K562 (cell line): ENCODE measurements at regions not wholly inside any gene's neighbourhood (a gene's known extent, or its start where the extent isn't known, plus 50 kb on each side); places are given as distances from the start of the nearest gene placed in this dataset.

ENCODE experiments used
- ATAC-seq: fragments of 200-7000 bp; cut with Tn5 transposase; 3 replicates; pipeline ENCODE4 v1.9.1; 2020; ENCODE audit warnings: moderate library complexity
- BruUV-seq: library from RNA; stranded (reverse); fragments of 400-500 nt; replicated peaks from 2 replicates; lab custom pipeline; 2021; lab: Mats Ljungman, UMichigan
- CTCF ChIA-PET: fragments of 300-600 bp; formaldehyde crosslinking; extraction: SDS; loops from one replicate; lab custom pipeline; 2021; ENCODE audit warnings: low intra/inter-chr PET ratio; lab: Yijun Ruan, JAX
- POLR2A ChIA-PET: fragments of 300-600, 350-650 bp; sonication (Branson Sonifier 250); formaldehyde crosslinking; extraction: SDS; loops from one replicate; lab custom pipeline; 2021; ENCODE audit warnings: antibody characterized with exemption, inconsistent platforms; lab: Yijun Ruan, JAX
- DNase-seq, 4 experiments: peaks; one replicate each; pipeline versions ENCODE4 v3.0.0 to v3.0.0-alpha.2; 2011 to 2018; ENCODE audit warnings: low spot score in 3 of 4, mixed read lengths in 3 of 4; ENCODE audit errors: extremely low read depth in 1 of 4
- FAIRE-seq: peaks from 2 replicates; lab custom pipeline; 2011; peaks lifted over from hg19 to GRCh38; lab: Jason Lieb, UNC
- H2AFZ ChIP-seq: 2 replicates; pipeline ENCODE4 v1.6.0; 2011; ENCODE audit warnings: low read depth, low read length, control low read depth, inconsistent platforms
- H3K27ac ChIP-seq: fragments of 200-600 bp; 3 replicates; pipeline ENCODE4 v1.8.0; 2011; ENCODE audit warnings: low read depth, mild to moderate bottlenecking, control low read depth, inconsistent platforms, low read length, moderate library complexity, mixed read lengths; ENCODE audit errors: extremely low read depth
- H3K27me3 ChIP-seq, 2 experiments: fragments of 300-600 bp in 1 of 2; 2 replicates in 1 of 2; 3 replicates in 1 of 2; pipeline versions ENCODE4 v1.6.0 to v1.8.0; 2011; ENCODE audit warnings: inconsistent platforms in 2 of 2, low read length in 2 of 2, mild to moderate bottlenecking in 1 of 2, mixed read lengths in 1 of 2, moderate library complexity in 1 of 2; ENCODE audit not compliant: control insufficient read depth in 2 of 2, insufficient read depth in 2 of 2
- H3K36me3 ChIP-seq: fragments of 300-600 bp; 3 replicates; pipeline ENCODE4 v1.8.0; 2011; ENCODE audit warnings: mild to moderate bottlenecking, low read length, inconsistent platforms; ENCODE audit not compliant: control insufficient read depth, insufficient read depth
- H3K4me1 ChIP-seq, 2 experiments: fragments of 200-600 bp in 1 of 2; replicated peaks in 1 of 2; 2 replicates in 1 of 2; 3 replicates in 1 of 2; pipeline versions ENCODE4 v1.5.1 to v1.8.0; 2011; ENCODE audit warnings: inconsistent platforms in 2 of 2, low read length in 2 of 2, mild to moderate bottlenecking in 1 of 2, mixed read lengths in 1 of 2, moderate library complexity in 1 of 2; ENCODE audit not compliant: control insufficient read depth in 2 of 2, insufficient read depth in 2 of 2
- H3K4me2 ChIP-seq: 2 replicates; pipeline ENCODE4 v1.6.1; 2011; ENCODE audit warnings: low read length, control low read depth, inconsistent platforms, mixed read lengths; ENCODE audit not compliant: insufficient read depth
- H3K4me3 ChIP-seq: fragments of 200-600 bp; sonication (generic), shearing (Covaris generic); 2 replicates; pipeline ENCODE4 v1.5.1; 2016; ENCODE audit warnings: control low read depth, inconsistent platforms
- H3K79me2 ChIP-seq: fragments of 200-600 bp; 3 replicates; pipeline ENCODE4 v1.8.0; 2011; ENCODE audit warnings: low read length, inconsistent platforms; ENCODE audit not compliant: control insufficient read depth, insufficient read depth
- H3K9ac ChIP-seq, 2 experiments: 2 replicates each; pipeline versions ENCODE4 v1.6.0 to v1.6.1; 2011; ENCODE audit warnings: low read depth in 2 of 2, low read length in 2 of 2, control low read depth in 1 of 2, inconsistent platforms in 1 of 2, mild to moderate bottlenecking in 1 of 2, mixed read lengths in 1 of 2; ENCODE audit not compliant: insufficient read depth in 1 of 2
- H3K9me1 ChIP-seq: one replicate; pipeline ENCODE4 v1.6.0; 2011; ENCODE audit warnings: inconsistent platforms, mild to moderate bottlenecking, low read length, moderate library complexity; ENCODE audit not compliant: control insufficient read depth, insufficient read depth
- H3K9me3 ChIP-seq: replicated peaks from 2 replicates; pipeline ENCODE4 v1.5.1; 2011; ENCODE audit warnings: low read depth, low read length, inconsistent platforms; ENCODE audit not compliant: control insufficient read depth, insufficient read depth
- H4K20me1 ChIP-seq: replicated peaks from 2 replicates; pipeline ENCODE4 v1.6.1; 2011; ENCODE audit warnings: low read length, inconsistent platforms, mixed read lengths; ENCODE audit not compliant: control insufficient read depth, insufficient read depth
- BHLHE40 ChIP-seq: IDR thresholded peaks from 2 replicates; pipeline ENCODE4 v1.6.1; 2011; ENCODE audit warnings: low read length, improper control_type of control experiment
- CHAMP1 ChIP-seq: fragments of 450-650 bp; IDR thresholded peaks from 2 replicates; pipeline ENCODE4 v1.6.1; 2016; ENCODE audit warnings: mild to moderate bottlenecking
- CREB3 ChIP-seq: fragments of 450-650 bp; conservative IDR thresholded peaks from 2 replicates; pipeline ENCODE4 v1.6.1; 2016; ENCODE audit warnings: missing genetic modification characterization, low read depth, mild to moderate bottlenecking, missing compliant biosample characterization, moderate library complexity
- LEF1 ChIP-seq: fragments of 450-650 bp; IDR thresholded peaks from 2 replicates; pipeline ENCODE4 v1.6.1; 2016; ENCODE audit warnings: mild to moderate bottlenecking
- MAFG ChIP-seq: fragments of 450-650 bp; conservative IDR thresholded peaks from 2 replicates; pipeline ENCODE4 v1.6.1; 2016; ENCODE audit warnings: missing genetic modification characterization, missing compliant biosample characterization
- MYBL2 ChIP-seq, 2 experiments: fragments of 450-650 bp in 1 of 2; sonication (generic) in 1 of 2; formaldehyde crosslinking in 1 of 2; IDR thresholded peaks; 2 replicates each; pipeline versions ENCODE4 v1.6.1 to v1.8.1; 2017 to 2022; ENCODE audit warnings: borderline replicate concordance in 1 of 2, inconsistent platforms in 1 of 2, low read depth in 1 of 2, mild to moderate bottlenecking in 1 of 2, missing genetic modification reagents in 1 of 2, moderate library complexity in 1 of 2
- NFE2 ChIP-seq: IDR thresholded peaks from 2 replicates; pipeline ENCODE4 v1.6.1; 2014; ENCODE audit warnings: antibody characterized with exemption, low read depth
- SETDB1 ChIP-seq: IDR thresholded peaks from one replicate; pipeline ENCODE4 v1.6.1; 2012; ENCODE audit warnings: low read length, control low read depth, inconsistent platforms
- SMARCC2 ChIP-seq: fragments of 450-650 bp; IDR thresholded peaks from 2 replicates; pipeline ENCODE4 v1.6.1; 2017; ENCODE audit warnings: antibody characterized with exemption, moderate library complexity, mild to moderate bottlenecking, low read depth
- WGBS: fragments of 100-300 bp; shearing (Covaris generic); methylation state at CpG from one replicate; pipeline ENCODE4 v1.1.6; 2016; ENCODE audit warnings: low coverage, mixed read lengths; ENCODE audit not compliant: insufficient coverage; ENCODE audit errors: missing lambda C conversion rate; 5-methylcytosine and 5-hydroxymethylcytosine counted together
- in situ Hi-C: fragments of 300-500 bp; cut with MboI; formaldehyde crosslinking; loops from 4 replicates; pipeline ENCODE4 v1.15.0; 2018; ENCODE audit warnings: inconsistent platforms, mixed read lengths
- intact Hi-C: fragments of 100-400 bp; cut with micrococcal nuclease; formaldehyde crosslinking; loops from 2 replicates; pipeline ENCODE4 v1.14.2; 2022
- TF ChIP-seq, protein P1 (sequence below), 2 experiments: fragments of 450-650 bp in 1 of 2; sonication (generic) in 1 of 2; formaldehyde crosslinking in 1 of 2; IDR thresholded peaks in 1 of 2; conservative IDR thresholded peaks in 1 of 2; 2 replicates each; pipeline versions ENCODE4 v1.6.1 to v1.8.1; 2016 to 2023; ENCODE audit warnings: mild to moderate bottlenecking in 2 of 2, moderate library complexity in 2 of 2, inconsistent platforms in 1 of 2, missing genetic modification reagents in 1 of 2
- TF ChIP-seq, protein P2 (sequence below): fragments of 450-650 bp; formaldehyde crosslinking; IDR thresholded peaks from 2 replicates; pipeline ENCODE4 v1.4.0; 2022; ENCODE audit warnings: missing genetic modification characterization

DNA sequence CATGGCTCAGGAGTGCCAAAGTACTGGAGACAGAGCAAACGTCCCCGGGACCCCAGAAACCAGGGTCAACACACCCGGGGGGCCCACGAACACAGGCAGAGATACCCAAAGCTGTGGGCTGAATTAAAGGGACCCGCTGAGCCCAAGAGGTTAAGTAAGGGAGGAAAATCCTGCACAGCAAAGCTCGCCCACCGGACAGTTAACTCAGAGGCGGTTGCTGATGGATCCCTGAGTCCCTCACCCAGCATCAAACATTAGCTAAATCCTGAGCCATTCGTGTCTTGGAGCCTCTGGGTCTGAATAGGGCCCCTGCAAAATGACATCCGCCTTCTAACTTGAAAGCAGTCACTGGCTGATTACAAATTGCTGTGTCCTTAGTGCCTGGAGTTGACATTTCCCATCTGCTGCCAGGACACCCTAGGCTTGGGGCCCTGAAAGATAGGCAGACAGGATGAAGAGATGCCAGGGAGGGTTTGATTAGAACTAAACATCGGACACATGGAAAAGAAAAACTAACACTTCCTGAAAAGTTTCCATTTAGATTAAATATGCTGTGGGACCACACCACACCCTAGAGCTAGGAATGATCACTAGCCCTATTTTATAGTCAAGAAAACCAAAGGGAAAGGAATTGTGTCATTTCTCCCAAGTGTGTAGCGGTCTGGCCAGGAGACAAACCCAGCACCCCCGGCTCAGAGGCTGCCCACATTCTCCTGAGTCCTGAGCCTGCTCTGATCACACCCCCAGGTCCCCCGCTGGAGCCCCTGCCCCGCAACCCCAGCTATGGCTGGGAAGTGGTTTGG is 239.3 kb downstream of the NPHP4 start (continued):
- TF ChIP-seq, protein P1, sequence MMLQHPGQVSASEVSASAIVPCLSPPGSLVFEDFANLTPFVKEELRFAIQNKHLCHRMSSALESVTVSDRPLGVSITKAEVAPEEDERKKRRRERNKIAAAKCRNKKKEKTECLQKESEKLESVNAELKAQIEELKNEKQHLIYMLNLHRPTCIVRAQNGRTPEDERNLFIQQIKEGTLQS (IDR thresholded peaks at IDR 0.05): no peak
- TF ChIP-seq, protein P1 (CRISPR knock-in tag; conservative IDR thresholded peaks at IDR 0.05): no peak
- TF ChIP-seq CREB3 (no peak), SETDB1 (no peak)

DNA sequence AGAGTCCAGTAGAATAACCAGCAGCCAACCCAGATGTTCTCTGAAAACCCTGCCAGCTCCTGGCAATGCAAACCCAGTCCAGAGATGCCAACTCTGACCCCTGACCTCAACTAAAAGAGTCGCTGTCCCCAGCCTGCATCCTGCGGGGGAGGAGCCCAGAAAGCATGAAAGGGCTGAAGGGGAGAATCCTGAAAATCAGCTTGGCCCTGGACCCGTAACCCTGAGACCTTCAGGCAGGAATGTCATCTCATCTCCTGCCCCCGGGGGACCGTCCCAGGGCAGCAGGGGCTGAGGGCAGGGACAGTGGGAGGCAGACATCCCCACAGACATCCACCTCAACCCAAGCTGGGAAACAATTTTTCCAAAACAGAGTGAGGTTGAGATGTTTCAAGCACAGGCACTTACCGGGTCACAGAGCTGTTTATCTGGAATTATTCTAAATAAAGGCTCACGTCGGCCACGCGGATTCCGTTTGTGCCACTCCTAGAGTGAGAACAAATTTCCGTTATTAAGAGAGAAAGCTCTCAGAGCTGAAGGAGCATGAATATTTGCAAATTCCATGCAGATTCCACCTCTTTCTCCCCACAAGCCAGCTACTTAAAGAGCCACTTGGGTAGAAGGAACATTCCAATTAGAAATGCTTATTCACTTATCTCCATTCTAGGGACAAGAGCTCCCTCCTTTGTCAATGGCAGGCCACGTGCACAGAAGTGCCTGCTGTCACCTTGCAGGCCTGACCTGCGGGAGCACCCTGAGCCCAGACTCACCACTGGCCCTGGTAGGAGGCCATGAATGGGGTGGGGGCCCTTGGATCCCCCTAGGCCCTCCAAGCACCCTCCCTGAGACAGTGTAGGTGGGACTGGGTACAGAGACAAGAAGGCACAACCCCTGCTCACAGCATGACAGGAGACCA is 240.1 kb downstream of the NPHP4 start:
- Histone ChIP-seq H3K9me3 (no peaks in the 10 kb centered on the region), H3K4me2 (no peak overlapping the region; the same call in 1 of the 2 replicates), H3K9ac (no peak overlapping the region), H4K20me1 (peaks cover 6% of the 10 kb centered on the region; the same call in 1 of the 2 replicates), H3K9me1 (no peaks in the 10 kb centered on the region), H3K4me1 (no peaks in the 10 kb centered on the region; a peak in 2 of 5 replicates), H3K27ac (no peak overlapping the region), H3K27me3 (peaks cover 51 to 81% of the 10 kb centered on the region in 2 experiments), H3K4me3 (no peak overlapping the region), H3K79me2 (no peaks in the 10 kb centered on the region), H2AFZ (no peak overlapping the region), H3K36me3 (no peaks in the 10 kb centered on the region)
- in situ Hi-C loops (no loop called here), intact Hi-C loops (loop anchor here (10.0 kb wide), 1 partner anchor 83 kb away; no protein-coding TSS in a partner anchor)
- FAIRE-seq (peak; percentile 54), ATAC-seq (peak; percentile 67), DNase-seq (peak in 1 of 4 experiments; percentile 46)
- BruUV-seq: no TSS peak
- CTCF ChIA-PET: no interaction called here
- POLR2A ChIA-PET: interaction anchor here (0.6 to 1.0 kb wide), 6 partner anchors 9 to 1538 kb away, joined by 3 to 4 read pairs (median 3); no protein-coding TSS in a partner anchor
- 5% methylated on average over 14 of the region's 14 CpGs for WGBS
- TF ChIP-seq SMARCC2 (no peak), BHLHE40 (peak; percentile 69), CHAMP1 (no peak), LEF1 (no peak), MYBL2 (IDR thresholded peaks at IDR 0.05; ENCODE audit: low read depth) (no peak), MYBL2 (CRISPR knock-in tag; IDR thresholded peaks at IDR 0.05; ENCODE audit: borderline replicate concordance) (no peak), NFE2 (peak; percentile 81), MAFG (tag) (peak; percentile 56)
- TF ChIP-seq, protein P2, sequence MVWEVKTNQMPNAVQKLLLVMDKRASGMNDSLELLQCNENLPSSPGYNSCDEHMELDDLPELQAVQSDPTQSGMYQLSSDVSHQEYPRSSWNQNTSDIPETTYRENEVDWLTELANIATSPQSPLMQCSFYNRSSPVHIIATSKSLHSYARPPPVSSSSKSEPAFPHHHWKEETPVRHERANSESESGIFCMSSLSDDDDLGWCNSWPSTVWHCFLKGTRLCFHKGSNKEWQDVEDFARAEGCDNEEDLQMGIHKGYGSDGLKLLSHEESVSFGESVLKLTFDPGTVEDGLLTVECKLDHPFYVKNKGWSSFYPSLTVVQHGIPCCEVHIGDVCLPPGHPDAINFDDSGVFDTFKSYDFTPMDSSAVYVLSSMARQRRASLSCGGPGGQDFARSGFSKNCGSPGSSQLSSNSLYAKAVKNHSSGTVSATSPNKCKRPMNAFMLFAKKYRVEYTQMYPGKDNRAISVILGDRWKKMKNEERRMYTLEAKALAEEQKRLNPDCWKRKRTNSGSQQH (CRISPR knock-in tag): no peak
